GM21515 (cell line): ENCODE measurements at regions not wholly inside any gene's neighbourhood (a gene's known extent, or its start where the extent isn't known, plus 50 kb on each side); places are given as distances from the start of the nearest gene placed in this dataset.
"Not testable (repeated sequence)": the region's sequence is repeated elsewhere in the genome, so short reads cannot be mapped to it uniquely, and the experiment has no call there.

Experiments
- ATAC-seq: cut with Tn5 transposase; IDR thresholded peaks from one replicate; pipeline ENCODE4 v1.9.1; 2021; ENCODE audit not compliant: unreplicated experiment

- not testable (repeated sequence) for ATAC-seq
Measured at GRCh38 chr1:146521804-146522203, 293.0 kb upstream of the NOTCH2NLA start.

- not testable (repeated sequence) for ATAC-seq
Measured at GRCh38 chr1:146513754-146514153, 284.9 kb upstream of the NOTCH2NLA start.

DNA sequence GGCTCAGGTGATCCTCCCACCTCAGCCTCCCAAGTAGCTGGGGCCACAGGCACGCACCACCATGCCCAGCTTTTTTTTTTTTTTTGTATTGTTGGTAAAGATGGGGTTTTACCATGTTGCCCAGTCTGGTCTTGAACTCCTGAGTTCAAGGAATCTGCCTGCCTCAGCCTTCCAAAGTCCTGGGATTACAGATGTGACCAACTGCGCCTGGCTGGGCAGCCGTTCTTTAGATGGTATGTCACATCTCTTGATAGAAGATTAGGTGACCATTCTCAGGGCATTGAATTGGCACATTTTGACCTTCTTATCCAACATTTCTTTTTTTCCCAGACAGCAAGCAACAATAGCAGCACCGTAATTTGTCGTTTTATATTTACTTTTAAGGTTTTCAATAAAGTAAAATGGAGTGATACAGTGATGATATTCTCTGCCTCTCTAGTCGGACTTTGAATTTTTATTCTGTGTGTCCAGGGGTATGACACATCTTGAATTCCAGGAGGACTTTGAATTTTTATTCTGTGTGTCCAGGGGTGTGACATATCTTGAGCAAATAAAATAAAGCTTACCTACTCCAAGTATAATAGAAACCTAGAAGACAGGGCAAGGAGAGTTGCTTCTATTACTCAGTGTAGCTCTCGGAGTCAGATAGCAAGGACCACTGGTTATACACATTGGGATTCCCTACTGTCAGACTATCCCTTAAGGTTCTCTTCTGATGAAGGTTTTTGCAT lies 282.4 kb upstream of the NOTCH2NLA start:
- not testable (repeated sequence) for ATAC-seq

GRCh38 chr1:146510248-146510983 lies 281.6 kb upstream of the NOTCH2NLA start:
- ATAC-seq, result not testable (repeated sequence)

- not testable (repeated sequence) for ATAC-seq
Measured at GRCh38 chr1:146504121-146504520, 275.3 kb upstream of the NOTCH2NLA start.

- ATAC-seq, result not testable (repeated sequence)
Measured at GRCh38 chr1:146487555-146487954, 258.7 kb upstream of the NOTCH2NLA start.

GRCh38 chr1:146487155-146487554 lies 258.3 kb upstream of the NOTCH2NLA start:
- not testable (repeated sequence) for ATAC-seq

GRCh38 chr1:146486300-146487014 lies 257.6 kb upstream of the NOTCH2NLA start:
- not testable (repeated sequence) for ATAC-seq

DNA sequence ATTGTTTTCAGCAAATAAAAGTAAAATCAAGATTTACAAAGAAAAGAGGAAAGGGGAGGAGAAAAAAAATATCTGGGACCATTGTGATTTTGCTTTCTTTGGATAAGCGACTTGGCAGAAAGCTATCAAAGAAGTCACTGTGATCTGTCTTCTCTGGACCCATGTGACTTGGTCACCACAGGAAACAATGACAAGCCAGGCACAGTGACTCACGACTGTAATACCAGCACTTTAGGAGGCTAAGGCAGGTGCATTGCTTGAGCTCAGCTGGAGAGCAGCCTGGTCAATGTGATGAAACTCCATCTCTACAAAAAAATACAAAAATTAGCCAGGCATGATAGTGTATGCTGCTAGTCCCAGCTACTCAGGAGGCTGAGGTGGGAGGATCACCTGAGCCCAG lies 255.4 kb upstream of the NOTCH2NLA start:
- ATAC-seq, result not testable (repeated sequence)

- ATAC-seq, result not testable (repeated sequence)
Measured at GRCh38 chr1:146479188-146479587, 250.4 kb upstream of the NOTCH2NLA start.

DNA sequence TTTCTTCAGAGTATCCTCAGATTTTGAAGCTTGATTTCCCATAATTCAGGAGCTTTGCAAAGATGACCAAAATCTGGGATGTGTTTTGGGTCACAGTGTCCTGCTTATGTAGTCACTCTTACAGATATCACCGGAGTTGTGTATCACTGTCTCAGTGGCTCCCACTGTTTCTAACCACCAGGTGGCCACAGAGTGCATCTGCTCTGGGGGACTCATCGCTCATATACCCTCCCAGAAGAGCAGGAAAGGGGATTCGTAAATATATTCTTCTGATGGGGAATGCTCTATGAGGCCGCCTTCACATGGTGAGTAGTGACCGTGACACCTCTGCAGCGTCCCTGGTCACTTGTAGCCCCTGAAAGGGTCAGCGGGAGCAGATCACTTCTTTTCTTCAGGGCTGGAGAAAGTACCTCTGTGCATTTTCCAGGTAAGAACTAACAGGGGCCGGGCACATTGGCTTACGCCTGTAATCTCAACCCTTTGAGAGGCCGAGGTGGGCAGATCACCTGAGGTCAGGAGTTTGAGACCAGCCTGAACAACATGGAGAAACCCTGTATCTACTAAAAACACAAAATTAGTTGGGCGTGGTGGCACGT lies 249.4 kb upstream of the NOTCH2NLA start:
- ATAC-seq, result not testable (repeated sequence)

DNA sequence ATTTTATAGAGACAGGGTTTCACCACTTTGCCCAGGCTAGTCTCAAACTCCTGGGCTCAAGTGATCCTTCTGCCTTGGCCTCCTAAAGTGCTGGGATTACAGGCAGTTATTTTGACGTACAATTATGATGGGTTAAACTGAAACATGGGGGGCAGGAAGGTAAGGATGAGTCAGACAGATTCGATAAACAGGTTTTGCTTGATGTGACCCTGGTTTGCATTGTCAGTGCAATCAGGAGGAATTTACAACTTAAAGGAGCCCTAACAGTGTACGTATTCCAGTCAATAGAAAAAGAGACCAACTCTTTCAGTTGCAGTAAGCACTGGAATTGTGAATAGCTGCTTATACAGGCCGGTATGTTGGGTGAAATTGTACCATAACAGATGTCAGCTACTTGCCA lies 246.3 kb upstream of the NOTCH2NLA start:
- ATAC-seq, result not testable (repeated sequence)

- not testable (repeated sequence) for ATAC-seq
Measured at GRCh38 chr1:146474216-146474615, 245.4 kb upstream of the NOTCH2NLA start.

DNA sequence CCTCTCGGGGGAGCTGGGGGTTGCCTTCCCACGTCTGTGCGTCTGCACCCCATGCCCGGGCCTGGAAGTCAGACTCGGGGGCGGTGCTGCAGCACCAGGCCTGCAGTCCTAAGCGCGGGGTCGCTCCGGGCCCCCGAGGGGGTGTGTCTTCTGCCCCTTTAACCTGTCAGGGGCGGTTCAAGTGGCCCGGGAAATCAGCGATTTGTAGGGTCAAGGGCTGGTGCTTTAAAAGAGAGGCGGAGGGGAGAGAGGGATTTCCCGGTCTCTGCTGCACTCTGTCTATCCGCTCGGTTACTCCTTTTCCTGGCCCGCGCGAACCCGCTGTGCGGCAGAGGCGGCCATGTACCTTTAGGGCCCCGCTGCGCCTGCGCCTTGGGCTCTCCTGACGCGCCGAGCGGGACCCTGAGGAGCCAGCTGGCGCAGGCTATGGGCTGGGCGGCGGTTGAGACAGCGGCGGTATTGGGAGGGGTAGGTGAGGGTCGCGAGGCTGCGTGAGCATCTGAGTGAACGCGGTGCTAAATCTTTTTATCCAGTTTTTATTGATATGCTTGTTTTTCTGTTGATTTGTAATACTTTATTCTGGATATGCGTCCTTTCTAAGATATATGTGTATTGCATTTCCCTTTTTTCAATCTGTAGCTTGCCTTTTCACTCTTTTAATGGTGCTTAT lies 243.5 kb upstream of the NOTCH2NLA start:
- peak; percentile 78 for ATAC-seq

DNA sequence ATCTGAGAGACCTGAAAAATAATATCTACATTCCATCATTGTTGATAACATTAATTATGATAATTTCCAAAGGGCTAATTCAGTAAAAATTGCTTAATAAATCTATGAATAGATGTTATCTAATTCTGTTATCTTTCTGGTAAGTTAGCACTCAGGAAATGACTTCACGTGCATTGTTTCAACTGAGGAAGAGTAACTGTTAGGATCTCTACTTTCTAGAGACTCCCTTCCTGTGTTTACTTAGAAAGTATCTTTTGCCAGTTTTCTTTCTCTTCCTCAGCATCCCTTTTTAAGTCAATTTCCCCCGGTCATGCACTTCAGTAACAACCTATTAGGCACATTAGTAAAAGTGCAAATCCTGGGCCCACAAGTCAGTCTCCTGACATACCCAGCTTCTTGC lies 231.1 kb upstream of the NOTCH2NLA start:
- ATAC-seq, result not testable (repeated sequence)

- not testable (repeated sequence) for ATAC-seq
Measured at GRCh38 chr1:146459308-146459707, 230.5 kb upstream of the NOTCH2NLA start.

DNA sequence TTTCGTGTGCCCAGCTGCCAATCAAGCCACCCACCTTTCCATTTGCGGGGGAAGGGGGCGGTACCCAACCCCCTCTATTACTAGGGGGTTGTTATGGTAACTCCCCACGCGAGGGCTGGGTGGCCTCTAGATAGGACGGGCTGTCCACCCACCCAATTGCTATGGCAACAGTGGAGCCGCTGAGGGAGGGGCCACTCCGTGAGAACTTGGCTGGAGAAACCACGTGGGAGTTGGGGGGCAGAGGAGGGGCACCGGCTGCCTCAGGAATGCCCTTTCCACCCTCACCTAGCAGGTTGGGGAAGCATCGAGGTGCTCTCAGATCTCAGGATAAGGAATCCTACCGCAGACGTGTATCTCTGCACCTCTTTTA lies 220.0 kb upstream of the NOTCH2NLA start:
- ATAC-seq, result not testable (repeated sequence)

- not testable (repeated sequence) for ATAC-seq
Measured at GRCh38 chr1:146448212-146448876, 219.5 kb upstream of the NOTCH2NLA start.

DNA sequence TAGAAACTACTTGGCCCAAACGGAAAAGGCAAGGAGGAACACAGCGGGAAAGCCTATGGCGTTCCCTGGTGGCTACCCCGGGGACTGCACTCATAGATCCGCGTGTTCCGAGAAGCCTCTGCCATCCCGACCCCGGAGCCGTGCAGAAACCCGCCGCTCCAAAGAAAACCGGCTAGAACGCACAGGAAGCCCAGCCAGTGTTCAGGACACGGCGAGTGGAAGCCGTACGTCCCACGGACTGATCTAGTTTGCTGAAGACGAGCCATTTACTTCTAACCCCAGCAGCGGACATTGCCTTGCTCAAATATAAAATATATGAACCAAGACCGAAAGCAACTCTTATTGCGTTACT lies 215.0 kb upstream of the NOTCH2NLA start:
- ATAC-seq, result not testable (repeated sequence)
